Inflammatory macrophage treated with lipopolysaccharide for 1 hour (primary cell): ENCODE measurements at regions not wholly inside any gene's neighbourhood (a gene's known extent, or its start where the extent isn't known, plus 50 kb on each side); places are given as distances from the start of the nearest gene placed in this dataset.
"Not testable (repeated sequence)": the region's sequence is repeated elsewhere in the genome, so short reads cannot be mapped to it uniquely, and the experiment has no call there.

Source experiments
- DNase-seq, 2 donors: peaks; one replicate each; pipeline ENCODE4 v3.0.0-alpha.2; 2020 to 2022

- no peak for DNase-seq
These were observed 1163.2 kb downstream of the PLA2G4A start for GRCh38 chr1:187991944-187992343.

GRCh38 chr1:187996780-187997179 lies 1168.0 kb downstream of the PLA2G4A start:
- DNase-seq = no peak

GRCh38 chr1:187999973-188000372 lies 1171.2 kb downstream of the PLA2G4A start:
- no peak for DNase-seq

- DNase-seq = not testable (repeated sequence)
These were observed 1174.9 kb downstream of the PLA2G4A start for GRCh38 chr1:188003687-188004086.

- DNase-seq = no peak
These were observed 1176.1 kb downstream of the PLA2G4A start for GRCh38 chr1:188004849-188005248.

GRCh38 chr1:188006354-188006753 lies 1177.6 kb downstream of the PLA2G4A start:
- no peak for DNase-seq

GRCh38 chr1:188013222-188013849 lies 1184.6 kb downstream of the PLA2G4A start:
- DNase-seq = not testable (repeated sequence)

- no peak for DNase-seq
These were observed 1189.2 kb downstream of the PLA2G4A start for GRCh38 chr1:188017921-188018320.

- DNase-seq = no peak
These were observed 1193.9 kb downstream of the PLA2G4A start for GRCh38 chr1:188022661-188023060.

GRCh38 chr1:188023206-188023605 lies 1194.5 kb downstream of the PLA2G4A start:
- DNase-seq = no peak

GRCh38 chr1:188027613-188028012 lies 1198.9 kb downstream of the PLA2G4A start:
- no peak for DNase-seq

GRCh38 chr1:188037572-188037971 lies 1208.8 kb downstream of the PLA2G4A start:
- not testable (repeated sequence) for DNase-seq

- DNase-seq = no peak
These were observed 1214.9 kb downstream of the PLA2G4A start for GRCh38 chr1:188043536-188044245.

GRCh38 chr1:188050250-188050649 lies 1221.5 kb downstream of the PLA2G4A start:
- DNase-seq = no peak

- no peak for DNase-seq
These were observed 1227.3 kb downstream of the PLA2G4A start for GRCh38 chr1:188056011-188056410.

- DNase-seq = no peak
These were observed 1230.1 kb downstream of the PLA2G4A start for GRCh38 chr1:188058801-188059200.

- no peak for DNase-seq
These were observed 1233.1 kb downstream of the PLA2G4A start for GRCh38 chr1:188061881-188062280.

GRCh38 chr1:188062456-188062855 lies 1233.7 kb downstream of the PLA2G4A start:
- no peak for DNase-seq

- DNase-seq = no peak
These were observed 1237.2 kb downstream of the PLA2G4A start for GRCh38 chr1:188065917-188066316.

- no peak for DNase-seq
These were observed 1242.1 kb downstream of the PLA2G4A start for GRCh38 chr1:188070848-188071247.

- DNase-seq = no peak
These were observed 1260.3 kb downstream of the PLA2G4A start for GRCh38 chr1:188089015-188089414.

GRCh38 chr1:188089461-188089860 lies 1260.7 kb downstream of the PLA2G4A start:
- DNase-seq = no peak

GRCh38 chr1:188096521-188096920 lies 1267.8 kb downstream of the PLA2G4A start:
- no peak for DNase-seq

GRCh38 chr1:188117436-188117835 lies 1288.7 kb downstream of the PLA2G4A start:
- DNase-seq = no peak

GRCh38 chr1:188122646-188123045 lies 1293.9 kb downstream of the PLA2G4A start:
- no peak for DNase-seq
